ENCODE measurements at regions not wholly inside any gene's neighbourhood (a gene's known extent, or its start where the extent isn't known, plus 50 kb on each side); places are given as distances from the start of the nearest gene placed in this dataset.

GRCh38 chr19:31513841-31514240 is 164.6 kb upstream of the TSHZ3 start:
- H3K27ac ChIP-seq (ENCODE audit: low read depth, low read length) = no peak overlapping the region
- no peaks in the 10 kb centered on the region for H3F3A ChIP-seq (ENCODE audit: control insufficient read depth, insufficient read depth)
- H4K20me1 ChIP-seq (ENCODE audit: control insufficient read depth, insufficient read depth, low read depth, low read length) = no peaks in the 10 kb centered on the region
- peaks cover 10% of the 10 kb centered on the region; the same call in 1 of the 2 replicates for H3K9me3 ChIP-seq (ENCODE audit: control insufficient read depth, insufficient read depth, low read length)
- no peaks in the 10 kb centered on the region for H3K79me2 ChIP-seq (ENCODE audit: control insufficient read depth, low read length)
- no peak overlapping the region for H3K4me3 ChIP-seq (ENCODE audit: low read length)
- H3K36me3 ChIP-seq (ENCODE audit: control insufficient read depth, low read length) = no peaks in the 10 kb centered on the region
- TF ChIP-seq CTCF (IDR thresholded peaks at IDR 0.05; ENCODE audit: low read depth, low read length, poor library complexity, severe bottlenecking) (no peak), EZH2phosphoT487 (IDR thresholded peaks at IDR 0.05; ENCODE audit: borderline replicate concordance, low read length) (no peak)
- no peaks in the 10 kb centered on the region for H3K27me3 ChIP-seq (ENCODE audit: control insufficient read depth, low read length)
- H3K4me1 ChIP-seq (ENCODE audit: control insufficient read depth, low read length) = no peaks in the 10 kb centered on the region
- no peak overlapping the region for H3K4me2 ChIP-seq (ENCODE audit: low read length)
- no peaks in the 10 kb centered on the region for H3K9me2 ChIP-seq (replicated peaks; ENCODE audit: control insufficient read depth, low read length)

GRCh38 chr19:31515931-31516330 is 166.7 kb upstream of the TSHZ3 start:
- no peaks in the 10 kb centered on the region for H3K27me3 ChIP-seq (ENCODE audit: control insufficient read depth, low read length)
- H3K27ac ChIP-seq (ENCODE audit: low read depth, low read length) = no peak overlapping the region
- no peaks in the 10 kb centered on the region for H3K9me2 ChIP-seq (replicated peaks; ENCODE audit: control insufficient read depth, low read length)
- H3F3A ChIP-seq (ENCODE audit: control insufficient read depth, insufficient read depth) = no peaks in the 10 kb centered on the region
- H3K79me2 ChIP-seq (ENCODE audit: control insufficient read depth, low read length) = no peaks in the 10 kb centered on the region
- H3K4me2 ChIP-seq (ENCODE audit: low read length) = no peak overlapping the region
- no peak for TF ChIP-seq EZH2phosphoT487 (IDR thresholded peaks at IDR 0.05; ENCODE audit: borderline replicate concordance, low read length)
- TF ChIP-seq CTCF (IDR thresholded peaks at IDR 0.05; ENCODE audit: low read depth, low read length, poor library complexity, severe bottlenecking) = no peak
- H3K4me3 ChIP-seq (ENCODE audit: low read length) = no peak overlapping the region
- no peaks in the 10 kb centered on the region for H3K36me3 ChIP-seq (ENCODE audit: control insufficient read depth, low read length)
- H3K9me3 ChIP-seq (ENCODE audit: control insufficient read depth, insufficient read depth, low read length) = peaks cover 10% of the 10 kb centered on the region; the same call in 1 of the 2 replicates
- H3K4me1 ChIP-seq (ENCODE audit: control insufficient read depth, low read length) = no peaks in the 10 kb centered on the region
- H4K20me1 ChIP-seq (ENCODE audit: control insufficient read depth, insufficient read depth, low read depth, low read length) = no peaks in the 10 kb centered on the region

GRCh38 chr19:31516756-31517155 is 167.5 kb upstream of the TSHZ3 start:
- no peak overlapping the region for H3K4me2 ChIP-seq (ENCODE audit: low read length)
- H4K20me1 ChIP-seq (ENCODE audit: control insufficient read depth, insufficient read depth, low read depth, low read length) = no peaks in the 10 kb centered on the region
- H3K9me3 ChIP-seq (ENCODE audit: control insufficient read depth, insufficient read depth, low read length) = peaks cover 10% of the 10 kb centered on the region; the same call in 1 of the 2 replicates
- H3K27me3 ChIP-seq (ENCODE audit: control insufficient read depth, low read length) = no peaks in the 10 kb centered on the region
- H3K4me1 ChIP-seq (ENCODE audit: control insufficient read depth, low read length) = no peaks in the 10 kb centered on the region
- no peak overlapping the region for H3K27ac ChIP-seq (ENCODE audit: low read depth, low read length)
- TF ChIP-seq CTCF (IDR thresholded peaks at IDR 0.05; ENCODE audit: low read depth, low read length, poor library complexity, severe bottlenecking) (no peak), EZH2phosphoT487 (IDR thresholded peaks at IDR 0.05; ENCODE audit: borderline replicate concordance, low read length) (no peak)
- no peaks in the 10 kb centered on the region for H3F3A ChIP-seq (ENCODE audit: control insufficient read depth, insufficient read depth)
- no peaks in the 10 kb centered on the region for H3K79me2 ChIP-seq (ENCODE audit: control insufficient read depth, low read length)
- H3K9me2 ChIP-seq (replicated peaks; ENCODE audit: control insufficient read depth, low read length) = no peaks in the 10 kb centered on the region
- H3K4me3 ChIP-seq (ENCODE audit: low read length) = no peak overlapping the region
- H3K36me3 ChIP-seq (ENCODE audit: control insufficient read depth, low read length) = no peaks in the 10 kb centered on the region
